GM12864 (cell line): ENCODE measurements at regions not wholly inside any gene's neighbourhood (a gene's known extent, or its start where the extent isn't known, plus 50 kb on each side); places are given as distances from the start of the nearest gene placed in this dataset.
"Not testable (repeated sequence)": the region's sequence is repeated elsewhere in the genome, so short reads cannot be mapped to it uniquely, and the experiment has no call there.

Experiments used
- DNase-seq: peaks from one replicate; pipeline ENCODE4 v3.0.0-alpha.2; 2011; ENCODE audit warnings: low read depth
- H3K4me3 ChIP-seq: 2 replicates; pipeline ENCODE4 v1.5.1; 2011; ENCODE audit warnings: mild to moderate bottlenecking, low read depth, low read length, control low read depth
- CTCF ChIP-seq: IDR thresholded peaks from 2 replicates; pipeline ENCODE4 v1.5.1; 2011; ENCODE audit warnings: low read depth, mild to moderate bottlenecking, moderate library complexity, low read length, control low read depth, inconsistent platforms; ENCODE audit errors: missing control alignments

GRCh38 chr18:14224551-14225285 is 92.5 kb upstream of the ZNF519 start:
- DNase-seq, H3K4me3 ChIP-seq: not testable (repeated sequence)

- H3K4me3 ChIP-seq, DNase-seq: not testable (repeated sequence)
Measured at GRCh38 chr18:14223919-14224318, 91.7 kb upstream of the ZNF519 start.

- not testable (repeated sequence) for H3K4me3 ChIP-seq, DNase-seq
Measured at GRCh38 chr18:14223231-14223822, 91.1 kb upstream of the ZNF519 start.

GRCh38 chr18:14222354-14223221 is 90.4 kb upstream of the ZNF519 start:
- not testable (repeated sequence) for H3K4me3 ChIP-seq, DNase-seq

- no peak for TF ChIP-seq CTCF
- no peak for DNase-seq
Measured at GRCh38 chr18:14221689-14222088, 89.5 kb upstream of the ZNF519 start.

GRCh38 chr18:14215952-14216351 is 83.7 kb upstream of the ZNF519 start:
- not testable (repeated sequence) for DNase-seq, H3K4me3 ChIP-seq

More at GRCh38 chr18:14221689-14222088, 89.5 kb upstream of the ZNF519 start:
- no peak overlapping the region for H3K4me3 ChIP-seq

GRCh38 chr18:14203424-14203823 is 71.2 kb upstream of the ZNF519 start:
- H3K4me3 ChIP-seq, DNase-seq: not testable (repeated sequence)

GRCh38 chr18:14190776-14191442 is 58.7 kb upstream of the ZNF519 start:
- not testable (repeated sequence) for H3K4me3 ChIP-seq, DNase-seq

GRCh38 chr18:14189858-14190257 is 57.6 kb upstream of the ZNF519 start:
- H3K4me3 ChIP-seq: no peak overlapping the region
- no peak for TF ChIP-seq CTCF
- no peak for DNase-seq

- not testable (repeated sequence) for H3K4me3 ChIP-seq, DNase-seq
Measured at GRCh38 chr18:14188751-14189406, 56.6 kb upstream of the ZNF519 start.
